ENCODE measurements at regions not wholly inside any gene's neighbourhood (a gene's known extent, or its start where the extent isn't known, plus 50 kb on each side); places are given as distances from the start of the nearest gene placed in this dataset.

GRCh38 chr12:76706761-76707160, 57.2 kb upstream of the ZDHHC17 start (continued):
- TF ChIP-seq TCF12 (IDR thresholded peaks at IDR 0.05; ENCODE audit: low read depth, low read length) (no peak), KDM1A (IDR thresholded peaks at IDR 0.05; ENCODE audit: borderline replicate concordance, low read length) (no peak), SP1 (IDR thresholded peaks at IDR 0.05; ENCODE audit: low read depth, low read length) (no peak), EGR1 (IDR thresholded peaks at IDR 0.05; ENCODE audit: borderline replicate concordance, low read depth, low read length) (no peak)

Data from H1 (cell line).